GM12873 (cell line): ENCODE measurements at regions not wholly inside any gene's neighbourhood (a gene's known extent, or its start where the extent isn't known, plus 50 kb on each side); places are given as distances from the start of the nearest gene placed in this dataset.

Experiments used
- TF ChIP-seq, protein P1 (sequence below): IDR thresholded peaks from 2 replicates; pipeline ENCODE4 v1.5.1; 2012; ENCODE audit warnings: low read depth, mild to moderate bottlenecking, moderate library complexity, low read length, control low read depth; ENCODE audit not compliant: insufficient read depth; ENCODE audit errors: missing control alignments

GRCh38 chr12:67391034-67391433, 121.9 kb downstream of the CAND1 start:
- TF ChIP-seq, protein P1, sequence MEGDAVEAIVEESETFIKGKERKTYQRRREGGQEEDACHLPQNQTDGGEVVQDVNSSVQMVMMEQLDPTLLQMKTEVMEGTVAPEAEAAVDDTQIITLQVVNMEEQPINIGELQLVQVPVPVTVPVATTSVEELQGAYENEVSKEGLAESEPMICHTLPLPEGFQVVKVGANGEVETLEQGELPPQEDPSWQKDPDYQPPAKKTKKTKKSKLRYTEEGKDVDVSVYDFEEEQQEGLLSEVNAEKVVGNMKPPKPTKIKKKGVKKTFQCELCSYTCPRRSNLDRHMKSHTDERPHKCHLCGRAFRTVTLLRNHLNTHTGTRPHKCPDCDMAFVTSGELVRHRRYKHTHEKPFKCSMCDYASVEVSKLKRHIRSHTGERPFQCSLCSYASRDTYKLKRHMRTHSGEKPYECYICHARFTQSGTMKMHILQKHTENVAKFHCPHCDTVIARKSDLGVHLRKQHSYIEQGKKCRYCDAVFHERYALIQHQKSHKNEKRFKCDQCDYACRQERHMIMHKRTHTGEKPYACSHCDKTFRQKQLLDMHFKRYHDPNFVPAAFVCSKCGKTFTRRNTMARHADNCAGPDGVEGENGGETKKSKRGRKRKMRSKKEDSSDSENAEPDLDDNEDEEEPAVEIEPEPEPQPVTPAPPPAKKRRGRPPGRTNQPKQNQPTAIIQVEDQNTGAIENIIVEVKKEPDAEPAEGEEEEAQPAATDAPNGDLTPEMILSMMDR: no peak

DNA sequence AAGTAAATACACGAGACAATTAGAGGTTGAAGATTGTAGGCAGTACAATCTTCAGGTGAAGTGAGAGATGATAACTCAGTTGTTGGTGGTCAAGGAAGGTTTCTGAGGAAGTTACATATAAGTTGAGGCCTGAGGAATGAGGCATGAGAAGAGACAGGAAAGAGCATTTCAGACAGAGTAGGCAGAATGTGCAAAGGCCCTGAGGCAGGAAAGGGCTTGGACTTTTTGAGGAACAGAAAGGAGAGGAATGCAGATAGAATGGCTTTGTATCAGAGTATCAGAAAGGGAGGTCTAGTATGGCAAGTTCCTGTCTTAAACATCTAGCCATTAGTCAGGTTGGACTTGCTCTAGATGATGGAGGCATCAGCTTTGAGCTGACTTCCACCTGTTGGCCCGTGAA, 122.5 kb downstream of the CAND1 start:
- TF ChIP-seq, protein P1: no peak

DNA sequence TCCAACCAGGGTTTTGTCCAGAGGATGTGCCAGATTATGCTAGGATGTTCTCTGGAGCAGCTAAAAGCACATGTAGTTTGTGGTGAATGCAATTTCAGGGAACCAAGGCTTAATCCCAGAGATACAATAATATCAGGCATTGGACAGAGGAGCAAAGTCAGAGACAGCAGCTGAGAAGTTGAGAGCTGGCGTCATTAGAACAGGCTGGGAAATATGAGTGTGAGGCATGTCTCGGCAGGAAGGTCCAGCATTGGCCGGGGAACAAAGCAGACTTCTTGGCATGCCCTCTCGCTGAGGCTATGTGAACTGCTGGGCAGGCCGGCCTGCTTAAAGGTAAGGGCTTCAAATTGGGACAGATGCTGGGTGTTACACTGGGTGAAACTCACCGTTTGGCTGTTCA, 125.4 kb downstream of the CAND1 start:
- TF ChIP-seq, protein P1: no peak

- TF ChIP-seq, protein P1: no peak
Measured at GRCh38 chr12:67400742-67401141, 131.6 kb downstream of the CAND1 start.

- TF ChIP-seq, protein P1: no peak
Measured at GRCh38 chr12:67410246-67410645, 141.1 kb downstream of the CAND1 start.

- TF ChIP-seq, protein P1: no peak
Measured at GRCh38 chr12:67410667-67411067, 141.5 kb downstream of the CAND1 start.

DNA sequence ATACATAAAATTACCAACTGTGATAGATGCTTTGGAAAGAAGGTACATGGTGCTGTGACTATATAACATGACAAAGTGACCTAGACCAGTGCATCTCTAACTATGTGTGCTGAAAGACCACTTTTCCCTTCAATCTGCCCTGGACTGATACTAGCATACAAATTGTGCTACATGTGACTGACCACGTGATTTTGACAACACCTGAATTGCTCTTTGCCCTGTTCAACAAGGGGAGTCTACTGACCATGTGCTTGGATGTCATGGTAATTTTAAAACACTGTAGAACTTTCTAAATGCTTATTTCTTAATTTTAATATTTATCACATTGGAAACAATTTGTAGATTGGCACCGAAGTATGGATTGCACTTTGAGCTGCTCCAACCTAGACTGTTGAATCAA, 142.4 kb downstream of the CAND1 start:
- TF ChIP-seq, protein P1: no peak

- TF ChIP-seq, protein P1: no peak
Measured at GRCh38 chr12:67413577-67413976, 144.4 kb downstream of the CAND1 start.
